ENCODE measurements at regions not wholly inside any gene's neighbourhood (a gene's known extent, or its start where the extent isn't known, plus 50 kb on each side); places are given as distances from the start of the nearest gene placed in this dataset.

DNA sequence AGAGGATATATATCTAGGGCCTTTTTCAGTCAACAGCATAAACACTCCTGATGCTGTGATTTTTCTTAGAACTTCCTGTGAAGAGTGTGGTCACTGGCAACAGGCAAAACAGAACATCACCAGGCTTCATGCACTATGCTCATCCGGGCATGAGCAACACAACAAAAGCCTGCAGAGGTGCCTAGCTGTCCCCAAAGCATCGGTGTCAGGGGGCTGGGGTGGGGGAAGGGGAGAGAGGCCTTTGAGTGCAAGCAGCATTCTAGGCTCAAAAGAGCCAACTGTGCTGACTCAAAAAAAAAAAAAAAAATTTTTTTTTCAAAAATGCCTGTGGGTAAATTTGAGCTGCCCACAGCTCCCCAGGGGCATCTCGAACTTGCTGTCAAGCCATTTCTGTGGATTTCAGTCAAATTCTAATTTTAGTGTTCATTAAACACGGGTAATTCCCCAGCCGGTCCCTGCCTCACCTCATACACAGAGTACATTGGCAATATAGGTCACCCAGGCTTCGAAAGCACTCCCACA is 194.6 kb upstream of the DYNLRB2 start:
- TF ChIP-seq, protein P1, sequence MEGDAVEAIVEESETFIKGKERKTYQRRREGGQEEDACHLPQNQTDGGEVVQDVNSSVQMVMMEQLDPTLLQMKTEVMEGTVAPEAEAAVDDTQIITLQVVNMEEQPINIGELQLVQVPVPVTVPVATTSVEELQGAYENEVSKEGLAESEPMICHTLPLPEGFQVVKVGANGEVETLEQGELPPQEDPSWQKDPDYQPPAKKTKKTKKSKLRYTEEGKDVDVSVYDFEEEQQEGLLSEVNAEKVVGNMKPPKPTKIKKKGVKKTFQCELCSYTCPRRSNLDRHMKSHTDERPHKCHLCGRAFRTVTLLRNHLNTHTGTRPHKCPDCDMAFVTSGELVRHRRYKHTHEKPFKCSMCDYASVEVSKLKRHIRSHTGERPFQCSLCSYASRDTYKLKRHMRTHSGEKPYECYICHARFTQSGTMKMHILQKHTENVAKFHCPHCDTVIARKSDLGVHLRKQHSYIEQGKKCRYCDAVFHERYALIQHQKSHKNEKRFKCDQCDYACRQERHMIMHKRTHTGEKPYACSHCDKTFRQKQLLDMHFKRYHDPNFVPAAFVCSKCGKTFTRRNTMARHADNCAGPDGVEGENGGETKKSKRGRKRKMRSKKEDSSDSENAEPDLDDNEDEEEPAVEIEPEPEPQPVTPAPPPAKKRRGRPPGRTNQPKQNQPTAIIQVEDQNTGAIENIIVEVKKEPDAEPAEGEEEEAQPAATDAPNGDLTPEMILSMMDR (conservative IDR thresholded peaks at IDR 0.05): no peak
- no peak for TF ChIP-seq ZFX (IDR thresholded peaks at IDR 0.05)
- no peak overlapping the region for H3K27ac ChIP-seq

DNA sequence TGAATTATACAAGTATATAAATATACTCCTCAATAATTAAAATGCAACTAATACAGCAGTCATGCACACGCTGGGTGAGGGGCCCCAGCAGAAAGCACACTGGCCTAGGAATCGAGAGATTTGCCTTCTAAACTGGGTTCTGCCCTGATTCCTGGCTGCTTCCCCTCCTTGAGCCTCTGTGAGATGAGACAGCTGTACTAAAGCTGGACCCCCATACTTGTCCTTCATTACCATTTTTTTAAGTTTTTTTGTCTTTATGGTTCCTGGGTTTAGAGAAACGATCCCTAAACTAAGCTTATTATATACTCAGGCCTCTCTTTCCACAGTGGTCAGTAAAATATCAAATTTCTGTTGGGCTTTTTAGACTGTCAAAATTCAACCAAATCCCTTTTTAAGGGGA is 195.1 kb upstream of the DYNLRB2 start:
- TF ChIP-seq, protein P1 (conservative IDR thresholded peaks at IDR 0.05): no peak
- no peak for TF ChIP-seq ZFX (IDR thresholded peaks at IDR 0.05)
- no peak overlapping the region for H3K27ac ChIP-seq

DNA sequence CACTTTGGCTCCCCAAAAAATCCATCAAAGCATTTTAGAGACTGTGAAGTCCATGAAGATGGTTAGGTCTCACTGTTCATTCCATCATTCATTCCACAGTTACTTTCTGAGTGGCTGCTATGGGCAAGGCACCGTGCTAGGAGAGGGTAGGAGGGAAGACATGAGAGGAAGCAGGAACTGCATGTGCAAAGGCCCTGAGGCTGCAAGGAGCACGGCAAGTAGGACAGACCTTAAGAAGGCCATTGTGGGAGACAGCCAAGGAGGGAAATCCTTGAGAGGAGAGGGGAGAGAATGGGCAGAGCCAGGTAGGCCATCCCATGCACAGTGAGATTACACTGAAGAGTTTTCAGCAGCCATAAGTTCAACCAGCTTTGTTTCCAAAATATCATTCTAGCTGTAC is 196.2 kb upstream of the DYNLRB2 start:
- TF ChIP-seq, protein P1 (conservative IDR thresholded peaks at IDR 0.05): no peak
- no peak for TF ChIP-seq ZFX (IDR thresholded peaks at IDR 0.05)
- no peak overlapping the region for H3K27ac ChIP-seq

DNA sequence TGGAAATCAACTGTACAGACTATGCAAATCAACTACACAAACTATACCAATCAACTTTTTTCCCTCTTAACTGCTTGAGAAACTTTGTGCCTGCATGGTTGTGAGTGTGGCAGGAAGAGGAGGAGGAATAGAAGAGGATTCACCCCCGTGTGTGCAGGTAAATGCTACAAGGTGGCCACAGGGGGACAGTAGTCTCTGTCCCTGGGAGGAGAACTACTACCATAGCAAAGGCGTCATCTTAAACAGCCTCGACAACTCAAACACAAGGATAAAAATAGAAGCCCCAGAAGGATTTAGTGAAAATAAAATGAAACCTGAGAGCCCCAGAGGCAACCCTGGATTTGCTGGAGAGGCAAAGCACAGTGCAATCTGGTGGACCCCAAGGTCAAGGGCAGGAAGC is 199.5 kb upstream of the DYNLRB2 start:
- no peak overlapping the region for H3K27ac ChIP-seq
- TF ChIP-seq ZFX (IDR thresholded peaks at IDR 0.05): no peak
- TF ChIP-seq, protein P1 (conservative IDR thresholded peaks at IDR 0.05): peak; percentile 25

DNA sequence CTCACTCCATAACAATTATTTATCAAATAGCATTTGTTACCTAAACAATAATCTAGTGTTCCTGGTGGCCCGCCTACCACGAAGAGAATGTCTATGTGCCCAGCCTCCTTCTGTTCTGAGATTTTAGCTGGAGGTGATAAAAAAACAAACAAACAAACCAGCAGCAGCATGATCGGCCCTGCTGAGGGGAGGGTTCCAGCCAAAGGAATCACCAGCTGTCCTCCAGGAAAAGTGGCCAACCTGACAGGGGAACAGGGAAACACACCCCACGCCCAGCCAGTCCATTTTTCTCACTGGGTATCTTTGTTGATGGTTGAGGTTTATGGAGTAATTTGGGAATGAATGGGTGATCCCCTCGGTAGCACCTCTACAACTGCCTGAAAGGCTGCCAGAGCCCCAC is 203.0 kb upstream of the DYNLRB2 start:
- TF ChIP-seq ZFX (IDR thresholded peaks at IDR 0.05): no peak
- TF ChIP-seq, protein P1 (conservative IDR thresholded peaks at IDR 0.05): no peak
- no peak overlapping the region for H3K27ac ChIP-seq

DNA sequence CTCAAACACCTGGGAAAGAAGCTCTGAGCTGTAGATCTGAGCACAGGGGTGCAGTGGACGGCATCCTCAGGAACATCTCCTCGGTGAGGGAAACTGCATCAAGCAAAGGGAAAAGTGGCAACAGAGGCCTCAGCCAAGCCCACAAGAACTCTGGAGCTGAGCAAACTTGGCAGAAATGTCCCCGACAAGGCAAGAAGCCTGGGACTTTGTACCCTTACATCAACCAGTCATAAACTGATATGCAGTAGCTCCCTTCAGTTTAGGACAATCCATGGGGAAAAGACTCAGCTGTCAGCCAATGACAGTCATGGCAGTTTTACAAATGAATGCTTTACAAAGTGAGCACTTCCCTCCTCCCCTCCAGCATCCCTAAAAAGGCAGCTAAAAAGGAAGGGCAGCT is 210.0 kb upstream of the DYNLRB2 start:
- H3K27ac ChIP-seq: no peak overlapping the region
- no peak for TF ChIP-seq ZFX (IDR thresholded peaks at IDR 0.05)
- TF ChIP-seq, protein P1 (conservative IDR thresholded peaks at IDR 0.05): no peak

DNA sequence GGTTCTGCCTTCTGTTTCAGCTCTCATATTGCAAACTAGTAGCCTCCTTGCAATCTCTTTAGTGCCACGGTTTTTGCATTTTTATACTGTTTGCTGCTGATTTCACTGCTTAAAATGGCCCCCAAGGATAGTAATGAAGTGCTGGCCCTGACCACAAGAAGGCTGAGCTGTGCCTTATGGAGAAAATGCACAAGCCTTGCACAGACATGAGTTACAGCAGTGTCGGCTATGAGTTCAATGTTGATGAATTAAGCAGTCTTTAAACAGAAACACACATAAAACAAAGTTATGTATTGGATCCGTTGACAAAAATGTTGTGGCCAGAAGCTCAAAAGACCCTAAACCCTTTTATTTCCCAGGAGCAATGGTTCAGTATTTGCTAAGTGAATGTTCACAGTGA is 210.6 kb upstream of the DYNLRB2 start:
- TF ChIP-seq, protein P1 (conservative IDR thresholded peaks at IDR 0.05): no peak
- TF ChIP-seq ZFX (IDR thresholded peaks at IDR 0.05): no peak
- no peak overlapping the region for H3K27ac ChIP-seq

Data from C4-2B (cell line).